ENCODE measurements at regions not wholly inside any gene's neighbourhood (a gene's known extent, or its start where the extent isn't known, plus 50 kb on each side); places are given as distances from the start of the nearest gene placed in this dataset.
"Not testable (repeated sequence)": the region's sequence is repeated elsewhere in the genome, so short reads cannot be mapped to it uniquely, and the experiment has no call there.

- no peak for DNase-seq
- Histone ChIP-seq H3K79me2 (ENCODE audit: low read length) (no peaks in the 10 kb centered on the region), H3K27ac (ENCODE audit: low read length) (no peak overlapping the region), H4K20me1 (ENCODE audit: low read length) (no peaks in the 10 kb centered on the region), H3K4me2 (ENCODE audit: low read length) (no peak overlapping the region), H3K36me3 (ENCODE audit: low read depth, low read length) (no peaks in the 10 kb centered on the region), H3K9me2 (replicated peaks; ENCODE audit: low read length) (no peaks in the 10 kb centered on the region), H3K27me3 (ENCODE audit: low read length) (no peaks in the 10 kb centered on the region), H3K9ac (ENCODE audit: low read length) (no peak overlapping the region), H3K4me3 (ENCODE audit: low read length) (no peak overlapping the region), H3K9me3 (ENCODE audit: low read length) (no peaks in the 10 kb centered on the region), H3K4me1 (ENCODE audit: insufficient read depth, low read length) (no peaks in the 10 kb centered on the region), H2AFZ (ENCODE audit: low read length) (no peak overlapping the region), H3F3A (ENCODE audit: low read length, unreplicated experiment) (no peaks in the 10 kb centered on the region)
- TF ChIP-seq CTCF (conservative IDR thresholded peaks at IDR 0.05; ENCODE audit: low read depth, low read length) (no peak), EZH2 (IDR thresholded peaks at IDR 0.05; ENCODE audit: low read length, unreplicated experiment) (no peak), EZH2phosphoT487 (IDR thresholded peaks at IDR 0.05; ENCODE audit: borderline replicate concordance, low read length) (no peak)
- no peak for ATAC-seq
- POLR2A ChIA-PET (ENCODE audit: unreplicated experiment), result no interaction called here
- CTCF ChIA-PET, result no interaction called here
- intact Hi-C loops (cut with micrococcal nuclease), result no loop called here
- BruUV-seq (replicated peaks), result no TSS peak
Observed at GRCh38 chr10:131038056-131038455, 273.5 kb downstream of the TCERG1L start.

DNA sequence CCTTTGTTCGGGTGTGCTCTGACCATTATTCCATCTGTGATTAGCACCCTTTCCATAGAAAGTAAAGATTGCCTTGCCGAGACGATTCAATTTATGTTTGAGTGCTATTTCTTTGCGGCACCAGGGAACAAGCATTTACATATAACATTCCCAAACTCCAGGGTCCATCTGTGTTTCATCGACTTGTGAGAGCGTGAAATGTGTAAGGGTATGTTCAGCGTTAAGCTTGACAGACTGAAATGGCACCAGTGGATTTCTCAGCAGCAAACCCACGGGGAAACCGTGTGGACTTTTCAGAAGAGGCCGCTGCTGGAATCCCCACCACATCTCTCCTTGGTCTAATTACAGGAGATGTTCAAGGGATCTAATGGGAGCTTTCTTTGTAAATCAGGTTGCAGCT lies 270.5 kb downstream of the TCERG1L start:
- Histone ChIP-seq H3K4me1 (ENCODE audit: insufficient read depth, low read length) (no peaks in the 10 kb centered on the region), H4K20me1 (ENCODE audit: low read length) (no peaks in the 10 kb centered on the region), H3K36me3 (ENCODE audit: low read depth, low read length) (no peaks in the 10 kb centered on the region), H3K4me3 (ENCODE audit: low read length) (no peak overlapping the region), H3F3A (ENCODE audit: low read length, unreplicated experiment) (no peaks in the 10 kb centered on the region), H3K4me2 (ENCODE audit: low read length) (no peak overlapping the region), H3K79me2 (ENCODE audit: low read length) (no peaks in the 10 kb centered on the region), H3K27me3 (ENCODE audit: low read length) (no peaks in the 10 kb centered on the region), H3K9ac (ENCODE audit: low read length) (no peak overlapping the region), H3K9me2 (replicated peaks; ENCODE audit: low read length) (no peaks in the 10 kb centered on the region), H3K9me3 (ENCODE audit: low read length) (no peaks in the 10 kb centered on the region), H2AFZ (ENCODE audit: low read length) (no peak overlapping the region), H3K27ac (ENCODE audit: low read length) (no peak overlapping the region)
- DNase-seq (no peak), ATAC-seq (no peak)
- ChIA-PET POLR2A (ENCODE audit: unreplicated experiment) (no interaction called here), CTCF (no interaction called here)
- intact Hi-C loops (cut with micrococcal nuclease), result no loop called here
- TF ChIP-seq EZH2phosphoT487 (IDR thresholded peaks at IDR 0.05; ENCODE audit: borderline replicate concordance, low read length) (no peak), CTCF (conservative IDR thresholded peaks at IDR 0.05; ENCODE audit: low read depth, low read length) (no peak), EZH2 (IDR thresholded peaks at IDR 0.05; ENCODE audit: low read length, unreplicated experiment) (no peak)
- BruUV-seq (replicated peaks), result no TSS peak

- Histone ChIP-seq H3K36me3 (ENCODE audit: low read depth, low read length) (no peaks in the 10 kb centered on the region), H3K4me2 (ENCODE audit: low read length) (no peak overlapping the region), H4K20me1 (ENCODE audit: low read length) (no peaks in the 10 kb centered on the region), H3K27ac (ENCODE audit: low read length) (no peak overlapping the region), H3K27me3 (ENCODE audit: low read length) (no peaks in the 10 kb centered on the region), H3K9me2 (replicated peaks; ENCODE audit: low read length) (no peaks in the 10 kb centered on the region), H3K4me1 (ENCODE audit: insufficient read depth, low read length) (no peaks in the 10 kb centered on the region), H2AFZ (ENCODE audit: low read length) (no peak overlapping the region), H3K4me3 (ENCODE audit: low read length) (no peak overlapping the region), H3K9me3 (ENCODE audit: low read length) (no peaks in the 10 kb centered on the region), H3K9ac (ENCODE audit: low read length) (no peak overlapping the region), H3K79me2 (ENCODE audit: low read length) (no peaks in the 10 kb centered on the region), H3F3A (ENCODE audit: low read length, unreplicated experiment) (no peaks in the 10 kb centered on the region)
- ChIA-PET CTCF (no interaction called here), POLR2A (ENCODE audit: unreplicated experiment) (no interaction called here)
- no peak for ATAC-seq
- no peak for TF ChIP-seq EZH2 (IDR thresholded peaks at IDR 0.05; ENCODE audit: low read length, unreplicated experiment)
- TF ChIP-seq EZH2phosphoT487 (IDR thresholded peaks at IDR 0.05; ENCODE audit: borderline replicate concordance, low read length), result no peak
- no peak for TF ChIP-seq CTCF (conservative IDR thresholded peaks at IDR 0.05; ENCODE audit: low read depth, low read length)
- no TSS peak for BruUV-seq (replicated peaks)
- intact Hi-C loops (cut with micrococcal nuclease), result no loop called here
- no peak for DNase-seq
Observed at GRCh38 chr10:131041441-131041840, 270.1 kb downstream of the TCERG1L start.

GRCh38 chr10:131042015-131042414 lies 269.5 kb downstream of the TCERG1L start:
- not testable (repeated sequence) for H3K9me3 ChIP-seq (ENCODE audit: low read length)

More at GRCh38 chr10:131042015-131042414, 269.5 kb downstream of the TCERG1L start:
- H3K4me2 ChIP-seq (ENCODE audit: low read length); H2AFZ ChIP-seq (ENCODE audit: low read length); H3K27me3 ChIP-seq (ENCODE audit: low read length); CTCF ChIA-PET; H3K9ac ChIP-seq (ENCODE audit: low read length); H3K4me1 ChIP-seq (ENCODE audit: insufficient read depth, low read length); H3F3A ChIP-seq (ENCODE audit: low read length, unreplicated experiment); intact Hi-C loops (cut with micrococcal nuclease); H4K20me1 ChIP-seq (ENCODE audit: low read length); H3K36me3 ChIP-seq (ENCODE audit: low read depth, low read length); BruUV-seq (replicated peaks); DNase-seq; H3K79me2 ChIP-seq (ENCODE audit: low read length); POLR2A ChIA-PET (ENCODE audit: unreplicated experiment); H3K4me3 ChIP-seq (ENCODE audit: low read length); H3K9me2 ChIP-seq (replicated peaks; ENCODE audit: low read length); H3K27ac ChIP-seq (ENCODE audit: low read length); ATAC-seq: not testable (repeated sequence)
